ENCODE measurements at regions not wholly inside any gene's neighbourhood (a gene's known extent, or its start where the extent isn't known, plus 50 kb on each side); places are given as distances from the start of the nearest gene placed in this dataset.

GRCh38 chr1:118247593-118247992 lies 62.6 kb upstream of the SPAG17 start:
- no peak for TF ChIP-seq EZH2phosphoT487 (IDR thresholded peaks at IDR 0.05; ENCODE audit: borderline replicate concordance, low read depth, low read length)
- TF ChIP-seq, protein P1, sequence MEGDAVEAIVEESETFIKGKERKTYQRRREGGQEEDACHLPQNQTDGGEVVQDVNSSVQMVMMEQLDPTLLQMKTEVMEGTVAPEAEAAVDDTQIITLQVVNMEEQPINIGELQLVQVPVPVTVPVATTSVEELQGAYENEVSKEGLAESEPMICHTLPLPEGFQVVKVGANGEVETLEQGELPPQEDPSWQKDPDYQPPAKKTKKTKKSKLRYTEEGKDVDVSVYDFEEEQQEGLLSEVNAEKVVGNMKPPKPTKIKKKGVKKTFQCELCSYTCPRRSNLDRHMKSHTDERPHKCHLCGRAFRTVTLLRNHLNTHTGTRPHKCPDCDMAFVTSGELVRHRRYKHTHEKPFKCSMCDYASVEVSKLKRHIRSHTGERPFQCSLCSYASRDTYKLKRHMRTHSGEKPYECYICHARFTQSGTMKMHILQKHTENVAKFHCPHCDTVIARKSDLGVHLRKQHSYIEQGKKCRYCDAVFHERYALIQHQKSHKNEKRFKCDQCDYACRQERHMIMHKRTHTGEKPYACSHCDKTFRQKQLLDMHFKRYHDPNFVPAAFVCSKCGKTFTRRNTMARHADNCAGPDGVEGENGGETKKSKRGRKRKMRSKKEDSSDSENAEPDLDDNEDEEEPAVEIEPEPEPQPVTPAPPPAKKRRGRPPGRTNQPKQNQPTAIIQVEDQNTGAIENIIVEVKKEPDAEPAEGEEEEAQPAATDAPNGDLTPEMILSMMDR (conservative IDR thresholded peaks at IDR 0.05; ENCODE audit: low read length), result peak; percentile 60

Data from OCI-LY7 (cell line).